ENCODE measurements at regions not wholly inside any gene's neighbourhood (a gene's known extent, or its start where the extent isn't known, plus 50 kb on each side); places are given as distances from the start of the nearest gene placed in this dataset.

DNA sequence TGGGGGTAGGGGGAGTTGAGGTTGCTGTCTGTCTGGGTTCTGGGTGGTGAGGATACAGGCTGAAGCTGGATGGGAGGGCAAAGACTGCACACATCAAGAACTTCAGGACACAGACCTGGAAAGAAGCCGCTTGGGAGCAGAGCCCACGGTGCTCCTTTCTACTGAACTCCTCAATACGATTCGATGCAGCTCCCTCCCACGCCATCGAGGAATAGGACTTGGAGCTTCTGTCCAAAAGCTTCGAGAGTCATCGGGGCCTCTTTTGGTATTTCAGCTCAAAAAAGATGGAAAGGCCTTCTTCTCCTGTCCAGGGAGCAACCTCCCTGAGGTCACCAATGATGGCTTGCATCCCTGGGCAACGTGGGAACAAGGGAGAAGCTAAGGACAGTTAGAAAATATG, 407.1 kb upstream of the MGMT start:
- no peak for TF ChIP-seq POLR2AphosphoS5 (IDR thresholded peaks at IDR 0.05)
- TF ChIP-seq, protein P1, sequence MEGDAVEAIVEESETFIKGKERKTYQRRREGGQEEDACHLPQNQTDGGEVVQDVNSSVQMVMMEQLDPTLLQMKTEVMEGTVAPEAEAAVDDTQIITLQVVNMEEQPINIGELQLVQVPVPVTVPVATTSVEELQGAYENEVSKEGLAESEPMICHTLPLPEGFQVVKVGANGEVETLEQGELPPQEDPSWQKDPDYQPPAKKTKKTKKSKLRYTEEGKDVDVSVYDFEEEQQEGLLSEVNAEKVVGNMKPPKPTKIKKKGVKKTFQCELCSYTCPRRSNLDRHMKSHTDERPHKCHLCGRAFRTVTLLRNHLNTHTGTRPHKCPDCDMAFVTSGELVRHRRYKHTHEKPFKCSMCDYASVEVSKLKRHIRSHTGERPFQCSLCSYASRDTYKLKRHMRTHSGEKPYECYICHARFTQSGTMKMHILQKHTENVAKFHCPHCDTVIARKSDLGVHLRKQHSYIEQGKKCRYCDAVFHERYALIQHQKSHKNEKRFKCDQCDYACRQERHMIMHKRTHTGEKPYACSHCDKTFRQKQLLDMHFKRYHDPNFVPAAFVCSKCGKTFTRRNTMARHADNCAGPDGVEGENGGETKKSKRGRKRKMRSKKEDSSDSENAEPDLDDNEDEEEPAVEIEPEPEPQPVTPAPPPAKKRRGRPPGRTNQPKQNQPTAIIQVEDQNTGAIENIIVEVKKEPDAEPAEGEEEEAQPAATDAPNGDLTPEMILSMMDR (IDR thresholded peaks at IDR 0.05; ENCODE audit: poor library complexity, severe bottlenecking), result no peak
- no peak for TF ChIP-seq EP300 (conservative IDR thresholded peaks at IDR 0.05; ENCODE audit: poor library complexity, severe bottlenecking)
- no peak for TF ChIP-seq RAD21 (conservative IDR thresholded peaks at IDR 0.05)
